ENCODE measurements at regions not wholly inside any gene's neighbourhood (a gene's known extent, or its start where the extent isn't known, plus 50 kb on each side); places are given as distances from the start of the nearest gene placed in this dataset.

DNA sequence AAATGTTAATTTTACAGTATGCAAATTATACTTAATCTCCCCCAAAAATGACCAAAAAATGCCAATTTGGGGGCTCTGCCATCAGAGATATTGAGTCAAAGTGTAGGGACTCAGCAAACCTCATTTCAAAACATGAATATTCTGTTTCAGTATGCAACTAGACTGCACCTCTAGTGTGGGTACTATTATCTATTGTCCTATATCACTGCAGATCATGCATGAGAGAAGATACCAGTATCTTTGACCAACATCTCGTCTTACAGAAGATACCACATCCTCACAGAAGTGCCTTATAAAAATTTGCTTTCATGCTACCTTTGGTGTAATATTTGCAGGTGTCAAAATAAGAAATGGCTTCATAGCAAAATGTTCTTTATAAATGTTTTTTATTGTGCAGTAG is 623.8 kb downstream of the TENT5A start:
- Histone ChIP-seq H3K4me1 (ENCODE audit: control insufficient read depth in 2 of 2, insufficient read depth in 1 of 2, low read depth in 1 of 2, low read length in 2 of 2) (no peaks in the 10 kb centered on the region), H3K27ac (replicated peaks; ENCODE audit: low read length) (no peak overlapping the region), H3K4me2 (ENCODE audit: insufficient read depth, low read length, poor library complexity, severe bottlenecking) (no peak overlapping the region), H3K27me3 (ENCODE audit: control insufficient read depth in 3 of 3, insufficient read depth in 3 of 3, low read depth in 1 of 3, low read length in 3 of 3) (no peaks in the 10 kb centered on the region), H2AFZ (ENCODE audit: low read length) (no peak overlapping the region), H3K18ac (ENCODE audit: low read length) (no peak overlapping the region), H3K79me1 (ENCODE audit: low read depth, low read length) (no peaks in the 10 kb centered on the region), H2BK5ac (ENCODE audit: low read length) (no peak overlapping the region), H3K36me3 (replicated peaks in 1 of 2; ENCODE audit: control insufficient read depth in 2 of 2, insufficient read depth in 2 of 2, low read length in 2 of 2) (no peaks in the 10 kb centered on the region), H3K4me3 (ENCODE audit: low read length in 2 of 2) (no peak overlapping the region), H2BK12ac (ENCODE audit: low read length) (no peak overlapping the region), H2BK120ac (ENCODE audit: low read depth, low read length) (no peak overlapping the region), H2AK5ac (ENCODE audit: low read depth, low read length) (no peak overlapping the region), H4K91ac (ENCODE audit: low read depth, low read length, poor library complexity) (no peak overlapping the region), H2BK15ac (ENCODE audit: low read length) (no peak overlapping the region), H3K14ac (ENCODE audit: low read length) (no peak overlapping the region), H3K9me3 (replicated peaks in 1 of 2; ENCODE audit: control insufficient read depth in 2 of 2, insufficient read depth in 1 of 2, low read depth in 1 of 2, low read length in 2 of 2) (no peaks in the 10 kb centered on the region), H3K23ac (ENCODE audit: low read depth, low read length, poor library complexity) (no peak overlapping the region), H4K8ac (ENCODE audit: low read depth, low read length) (no peak overlapping the region), H3K9ac (ENCODE audit: low read depth, low read length, poor library complexity) (no peak overlapping the region), H3K4ac (ENCODE audit: low read length) (no peak overlapping the region)
- no CpG with 5 or more reads among the region's 1 CpG for WGBS, 2 donors (ENCODE audit: extremely low coverage in 2 of 2, insufficient read length in 2 of 2, insufficient replicate concordance in 1 of 2)
- no peak for DNase-seq (ENCODE audit: low spot score)

DNA sequence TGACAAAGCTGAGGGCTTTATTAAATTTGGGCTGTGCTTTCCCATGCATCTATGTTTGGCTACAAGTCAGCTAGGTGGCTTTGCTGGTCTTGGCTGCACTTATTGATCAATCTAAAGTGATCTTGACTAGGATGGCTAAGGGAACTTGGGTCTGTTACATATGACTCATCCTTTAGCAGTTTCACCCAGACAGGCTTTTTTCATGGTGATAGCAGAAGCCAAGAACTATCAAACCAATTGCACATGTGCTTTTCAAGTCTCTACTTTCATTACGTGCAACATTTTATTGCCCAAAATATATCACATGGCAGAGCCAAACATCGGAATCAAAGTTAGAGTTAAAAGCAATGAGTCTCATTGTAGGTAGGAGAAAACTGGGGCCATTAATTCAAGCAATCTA is 626.3 kb downstream of the TENT5A start:
- no peak overlapping the region for H3K23ac ChIP-seq (ENCODE audit: low read depth, low read length, poor library complexity)
- H3K9me3 ChIP-seq (replicated peaks in 1 of 2; ENCODE audit: control insufficient read depth in 2 of 2, insufficient read depth in 1 of 2, low read depth in 1 of 2, low read length in 2 of 2): no peaks in the 10 kb centered on the region
- H3K79me1 ChIP-seq (ENCODE audit: low read depth, low read length): no peaks in the 10 kb centered on the region
- H2AK5ac ChIP-seq (ENCODE audit: low read depth, low read length): no peak overlapping the region
- H2BK12ac ChIP-seq (ENCODE audit: low read length): no peak overlapping the region
- H2BK120ac ChIP-seq (ENCODE audit: low read depth, low read length): no peak overlapping the region
- H2BK5ac ChIP-seq (ENCODE audit: low read length): no peak overlapping the region
- no peak overlapping the region for H3K18ac ChIP-seq (ENCODE audit: low read length)
- H3K4me3 ChIP-seq (ENCODE audit: low read length in 2 of 2): no peak overlapping the region
- no peak overlapping the region for H2AFZ ChIP-seq (ENCODE audit: low read length)
- H3K14ac ChIP-seq (ENCODE audit: low read length): no peak overlapping the region
- no peak overlapping the region for H3K4ac ChIP-seq (ENCODE audit: low read length)
- H4K8ac ChIP-seq (ENCODE audit: low read depth, low read length): no peak overlapping the region
- no peak overlapping the region for H4K91ac ChIP-seq (ENCODE audit: low read depth, low read length, poor library complexity)
- H2BK15ac ChIP-seq (ENCODE audit: low read length): no peak overlapping the region
- H3K4me2 ChIP-seq (ENCODE audit: insufficient read depth, low read length, poor library complexity, severe bottlenecking): no peak overlapping the region
- no peaks in the 10 kb centered on the region for H3K27me3 ChIP-seq (ENCODE audit: control insufficient read depth in 3 of 3, insufficient read depth in 3 of 3, low read depth in 1 of 3, low read length in 3 of 3)
- H3K9ac ChIP-seq (ENCODE audit: low read depth, low read length, poor library complexity): no peak overlapping the region
- no peaks in the 10 kb centered on the region for H3K4me1 ChIP-seq (ENCODE audit: control insufficient read depth in 2 of 2, insufficient read depth in 1 of 2, low read depth in 1 of 2, low read length in 2 of 2)
- DNase-seq (ENCODE audit: low spot score): no peak
- no CpG with 5 or more reads among the region's 2 CpGs for WGBS, 2 donors (ENCODE audit: extremely low coverage in 2 of 2, insufficient read length in 2 of 2, insufficient replicate concordance in 1 of 2)
- no peak overlapping the region for H3K27ac ChIP-seq (replicated peaks; ENCODE audit: low read length)
- H3K36me3 ChIP-seq (replicated peaks in 1 of 2; ENCODE audit: control insufficient read depth in 2 of 2, insufficient read depth in 2 of 2, low read length in 2 of 2): no peaks in the 10 kb centered on the region

- Histone ChIP-seq H3K4me3 (ENCODE audit: low read length in 2 of 2) (no peak overlapping the region), H2BK15ac (ENCODE audit: low read length) (no peak overlapping the region)
- WGBS, 2 donors (ENCODE audit: extremely low coverage in 2 of 2, insufficient read length in 2 of 2, insufficient replicate concordance in 1 of 2): no CpG with 5 or more reads among the region's 3 CpGs
These were observed 632.2 kb downstream of the TENT5A start for GRCh38 chr6:81120280-81120679.

DNA sequence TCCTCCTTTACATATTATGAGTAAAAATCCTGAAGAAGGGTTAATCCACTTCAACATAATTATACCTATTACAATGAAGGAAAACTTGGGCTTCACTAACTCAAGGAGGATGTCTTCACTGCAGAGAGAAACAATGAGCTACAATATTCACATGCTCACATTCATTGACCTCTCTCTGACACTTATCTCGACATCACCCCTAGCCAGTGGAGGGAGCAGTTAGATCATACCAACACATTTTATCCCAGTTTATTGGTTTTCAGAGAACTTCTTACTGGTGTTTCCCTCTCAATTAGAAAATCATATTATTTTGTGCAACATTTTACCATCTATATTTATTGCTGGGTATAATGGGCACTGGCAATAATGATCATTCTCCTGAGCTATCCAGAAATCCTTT is 646.5 kb downstream of the TENT5A start:
- no CpG with 5 or more reads among the region's 1 CpG for WGBS, 2 donors (ENCODE audit: extremely low coverage in 2 of 2, insufficient read length in 2 of 2, insufficient replicate concordance in 1 of 2)
- no peak overlapping the region for H2BK12ac ChIP-seq (ENCODE audit: low read length)
- no peak overlapping the region for H4K8ac ChIP-seq (ENCODE audit: low read depth, low read length)
- H3K4me2 ChIP-seq (ENCODE audit: insufficient read depth, low read length, poor library complexity, severe bottlenecking): no peak overlapping the region
- H3K18ac ChIP-seq (ENCODE audit: low read length): no peak overlapping the region
- H3K27me3 ChIP-seq (ENCODE audit: control insufficient read depth in 3 of 3, insufficient read depth in 3 of 3, low read depth in 1 of 3, low read length in 3 of 3): no peaks in the 10 kb centered on the region
- H3K4me3 ChIP-seq (ENCODE audit: low read length in 2 of 2): no peak overlapping the region
- H3K79me1 ChIP-seq (ENCODE audit: low read depth, low read length): no peaks in the 10 kb centered on the region
- no peak overlapping the region for H3K4ac ChIP-seq (ENCODE audit: low read length)
- no peak overlapping the region for H4K91ac ChIP-seq (ENCODE audit: low read depth, low read length, poor library complexity)
- H3K4me1 ChIP-seq (ENCODE audit: control insufficient read depth in 2 of 2, insufficient read depth in 1 of 2, low read depth in 1 of 2, low read length in 2 of 2): no peaks in the 10 kb centered on the region
- no peak overlapping the region for H2BK120ac ChIP-seq (ENCODE audit: low read depth, low read length)
- H3K9ac ChIP-seq (ENCODE audit: low read depth, low read length, poor library complexity): no peak overlapping the region
- no peaks in the 10 kb centered on the region for H3K9me3 ChIP-seq (replicated peaks in 1 of 2; ENCODE audit: control insufficient read depth in 2 of 2, insufficient read depth in 1 of 2, low read depth in 1 of 2, low read length in 2 of 2)
- H2AK5ac ChIP-seq (ENCODE audit: low read depth, low read length): no peak overlapping the region
- no peak overlapping the region for H2BK5ac ChIP-seq (ENCODE audit: low read length)
- H2BK15ac ChIP-seq (ENCODE audit: low read length): no peak overlapping the region
- no peak overlapping the region for H3K14ac ChIP-seq (ENCODE audit: low read length)
- no peak overlapping the region for H2AFZ ChIP-seq (ENCODE audit: low read length)
- H3K27ac ChIP-seq (replicated peaks; ENCODE audit: low read length): no peak overlapping the region
- H3K23ac ChIP-seq (ENCODE audit: low read depth, low read length, poor library complexity): no peak overlapping the region
- no peaks in the 10 kb centered on the region for H3K36me3 ChIP-seq (replicated peaks in 1 of 2; ENCODE audit: control insufficient read depth in 2 of 2, insufficient read depth in 2 of 2, low read length in 2 of 2)
- DNase-seq (ENCODE audit: low spot score): no peak

More at GRCh38 chr6:81120280-81120679, 632.2 kb downstream of the TENT5A start:
- no peaks in the 10 kb centered on the region for H3K36me3 ChIP-seq (replicated peaks in 1 of 2; ENCODE audit: control insufficient read depth in 2 of 2, insufficient read depth in 2 of 2, low read length in 2 of 2)
- H3K27me3 ChIP-seq (ENCODE audit: control insufficient read depth in 3 of 3, insufficient read depth in 3 of 3, low read depth in 1 of 3, low read length in 3 of 3): no peaks in the 10 kb centered on the region
- no peak overlapping the region for H2BK12ac ChIP-seq (ENCODE audit: low read length)
- no peak overlapping the region for H2AFZ ChIP-seq (ENCODE audit: low read length)
- no peak overlapping the region for H2BK5ac ChIP-seq (ENCODE audit: low read length)
- no peak overlapping the region for H2AK5ac ChIP-seq (ENCODE audit: low read depth, low read length)
- no peaks in the 10 kb centered on the region for H3K4me1 ChIP-seq (ENCODE audit: control insufficient read depth in 2 of 2, insufficient read depth in 1 of 2, low read depth in 1 of 2, low read length in 2 of 2)
- no peak for DNase-seq (ENCODE audit: low spot score)
- H4K8ac ChIP-seq (ENCODE audit: low read depth, low read length): no peak overlapping the region
- no peak overlapping the region for H3K14ac ChIP-seq (ENCODE audit: low read length)
- no peak overlapping the region for H3K9ac ChIP-seq (ENCODE audit: low read depth, low read length, poor library complexity)
- no peak overlapping the region for H2BK120ac ChIP-seq (ENCODE audit: low read depth, low read length)
- no peak overlapping the region for H4K91ac ChIP-seq (ENCODE audit: low read depth, low read length, poor library complexity)
- H3K4me2 ChIP-seq (ENCODE audit: insufficient read depth, low read length, poor library complexity, severe bottlenecking): no peak overlapping the region
- H3K18ac ChIP-seq (ENCODE audit: low read length): no peak overlapping the region
- no peak overlapping the region for H3K23ac ChIP-seq (ENCODE audit: low read depth, low read length, poor library complexity)
- no peak overlapping the region for H3K4ac ChIP-seq (ENCODE audit: low read length)
- H3K79me1 ChIP-seq (ENCODE audit: low read depth, low read length): no peaks in the 10 kb centered on the region
- H3K27ac ChIP-seq (replicated peaks; ENCODE audit: low read length): no peak overlapping the region
- peaks cover 0 to 1% of the 10 kb centered on the region in 2 donors for H3K9me3 ChIP-seq (replicated peaks in 1 of 2; ENCODE audit: control insufficient read depth in 2 of 2, insufficient read depth in 1 of 2, low read depth in 1 of 2, low read length in 2 of 2)

Measured in neuronal stem cell (in vitro differentiated cells).